ENCODE measurements at regions not wholly inside any gene's neighbourhood (a gene's known extent, or its start where the extent isn't known, plus 50 kb on each side); places are given as distances from the start of the nearest gene placed in this dataset.

GRCh38 chr16:14344292-14344691 is 273.2 kb downstream of the MRTFB start:
- Histone ChIP-seq H3K27ac (ENCODE audit: low read depth in 2 of 2, low read length in 2 of 2) (no peak overlapping the region), H3K9me3 (ENCODE audit: control insufficient read depth in 2 of 3, insufficient read depth in 1 of 3, low read length in 3 of 3) (peaks cover 0 to 2% (median 0%) of the 10 kb centered on the region in 3 donors), H3K4me3 (ENCODE audit: low read length in 3 of 3) (no peak overlapping the region), H3K4me1 (ENCODE audit: control insufficient read depth in 2 of 3, insufficient read depth in 2 of 3, low read depth in 1 of 3, low read length in 3 of 3) (no peaks in the 10 kb centered on the region), H3K27me3 (ENCODE audit: control insufficient read depth, insufficient read depth, low read length) (no peaks in the 10 kb centered on the region), H3K9ac (ENCODE audit: low read length in 3 of 3) (no peak overlapping the region), H3K36me3 (ENCODE audit: control insufficient read depth in 2 of 3, insufficient read depth in 3 of 3, low read length in 3 of 3) (no peaks in the 10 kb centered on the region)
- TF ChIP-seq, protein P1, sequence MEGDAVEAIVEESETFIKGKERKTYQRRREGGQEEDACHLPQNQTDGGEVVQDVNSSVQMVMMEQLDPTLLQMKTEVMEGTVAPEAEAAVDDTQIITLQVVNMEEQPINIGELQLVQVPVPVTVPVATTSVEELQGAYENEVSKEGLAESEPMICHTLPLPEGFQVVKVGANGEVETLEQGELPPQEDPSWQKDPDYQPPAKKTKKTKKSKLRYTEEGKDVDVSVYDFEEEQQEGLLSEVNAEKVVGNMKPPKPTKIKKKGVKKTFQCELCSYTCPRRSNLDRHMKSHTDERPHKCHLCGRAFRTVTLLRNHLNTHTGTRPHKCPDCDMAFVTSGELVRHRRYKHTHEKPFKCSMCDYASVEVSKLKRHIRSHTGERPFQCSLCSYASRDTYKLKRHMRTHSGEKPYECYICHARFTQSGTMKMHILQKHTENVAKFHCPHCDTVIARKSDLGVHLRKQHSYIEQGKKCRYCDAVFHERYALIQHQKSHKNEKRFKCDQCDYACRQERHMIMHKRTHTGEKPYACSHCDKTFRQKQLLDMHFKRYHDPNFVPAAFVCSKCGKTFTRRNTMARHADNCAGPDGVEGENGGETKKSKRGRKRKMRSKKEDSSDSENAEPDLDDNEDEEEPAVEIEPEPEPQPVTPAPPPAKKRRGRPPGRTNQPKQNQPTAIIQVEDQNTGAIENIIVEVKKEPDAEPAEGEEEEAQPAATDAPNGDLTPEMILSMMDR (IDR thresholded peaks at IDR 0.05; ENCODE audit: borderline replicate concordance, extremely low read depth, insufficient read depth), result no peak
- FAIRE-seq, result no peak
- intact Hi-C loops (cut with DNase I), result no loop called here
- no peak for DNase-seq

GRCh38 chr16:14341324-14342225 is 270.5 kb downstream of the MRTFB start:
- no peaks in the 10 kb centered on the region for H3K36me3 ChIP-seq (ENCODE audit: control insufficient read depth in 2 of 3, insufficient read depth in 3 of 3, low read length in 3 of 3)
- no peak overlapping the region for H3K27ac ChIP-seq (ENCODE audit: low read depth in 2 of 2, low read length in 2 of 2)
- intact Hi-C loops (cut with DNase I), result no loop called here
- no peak for DNase-seq
- FAIRE-seq, result no peak
- TF ChIP-seq, protein P1 (IDR thresholded peaks at IDR 0.05; ENCODE audit: borderline replicate concordance, extremely low read depth, insufficient read depth), result no peak
- no peak overlapping the region for H3K4me3 ChIP-seq (ENCODE audit: low read length in 3 of 3)
- H3K27me3 ChIP-seq (ENCODE audit: control insufficient read depth, insufficient read depth, low read length), result no peaks in the 10 kb centered on the region
- peaks cover 0 to 2% (median 0%) of the 10 kb centered on the region in 3 donors for H3K9me3 ChIP-seq (ENCODE audit: control insufficient read depth in 2 of 3, insufficient read depth in 1 of 3, low read length in 3 of 3)
- H3K9ac ChIP-seq (ENCODE audit: low read length in 3 of 3), result no peak overlapping the region
- no peaks in the 10 kb centered on the region for H3K4me1 ChIP-seq (ENCODE audit: control insufficient read depth in 2 of 3, insufficient read depth in 2 of 3, low read depth in 1 of 3, low read length in 3 of 3)

- H3K9me3 ChIP-seq (ENCODE audit: control insufficient read depth in 2 of 3, insufficient read depth in 1 of 3, low read length in 3 of 3), result no peaks in the 10 kb centered on the region
- no peak overlapping the region for H3K27ac ChIP-seq (ENCODE audit: low read depth in 2 of 2, low read length in 2 of 2)
- TF ChIP-seq, protein P1 (IDR thresholded peaks at IDR 0.05; ENCODE audit: borderline replicate concordance, extremely low read depth, insufficient read depth), result no peak
- no peaks in the 10 kb centered on the region for H3K4me1 ChIP-seq (ENCODE audit: control insufficient read depth in 2 of 3, insufficient read depth in 2 of 3, low read depth in 1 of 3, low read length in 3 of 3)
- H3K27me3 ChIP-seq (ENCODE audit: control insufficient read depth, insufficient read depth, low read length), result no peaks in the 10 kb centered on the region
- H3K36me3 ChIP-seq (ENCODE audit: control insufficient read depth in 2 of 3, insufficient read depth in 3 of 3, low read length in 3 of 3), result no peaks in the 10 kb centered on the region
- no peak for FAIRE-seq
- H3K4me3 ChIP-seq (ENCODE audit: low read length in 3 of 3), result no peak overlapping the region
- intact Hi-C loops (cut with DNase I), result no loop called here
- no peak overlapping the region for H3K9ac ChIP-seq (ENCODE audit: low read length in 3 of 3)
- DNase-seq, result no peak
Observed at GRCh38 chr16:14339694-14340093, 268.6 kb downstream of the MRTFB start.
